Limb (tissue), 2 donors: ENCODE measurements at regions not wholly inside any gene's neighbourhood (a gene's known extent, or its start where the extent isn't known, plus 50 kb on each side); places are given as distances from the start of the nearest gene placed in this dataset.
"Not testable (repeated sequence)": the region's sequence is repeated elsewhere in the genome, so short reads cannot be mapped to it uniquely, and the experiment has no call there.

Experiments used
- DNase-seq, 2 donors: peaks; one replicate each; pipeline ENCODE4 v3.0.0-alpha.2; 2016; ENCODE audit errors: extremely low spot score in 2 of 2

DNA sequence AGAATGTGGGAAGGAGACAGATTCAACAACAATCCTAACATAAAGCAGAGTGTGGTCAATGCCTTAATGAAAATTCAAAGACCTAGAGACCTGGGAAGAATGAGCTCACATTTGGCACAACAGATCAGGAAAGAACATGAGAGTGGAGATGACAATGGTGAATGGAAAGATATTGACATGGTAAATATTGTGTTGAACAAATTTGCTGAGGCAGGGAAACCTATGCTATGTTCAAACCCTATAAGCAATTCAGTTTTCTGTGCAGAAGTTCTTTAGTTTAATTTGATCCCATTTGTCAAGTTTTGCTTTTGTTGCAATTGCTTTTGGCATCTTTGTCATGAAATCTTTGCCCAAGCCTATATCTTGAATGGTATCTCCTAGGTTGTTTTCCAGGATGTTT, 199.4 kb upstream of the LRRTM4 start:
- no peak for DNase-seq

DNA sequence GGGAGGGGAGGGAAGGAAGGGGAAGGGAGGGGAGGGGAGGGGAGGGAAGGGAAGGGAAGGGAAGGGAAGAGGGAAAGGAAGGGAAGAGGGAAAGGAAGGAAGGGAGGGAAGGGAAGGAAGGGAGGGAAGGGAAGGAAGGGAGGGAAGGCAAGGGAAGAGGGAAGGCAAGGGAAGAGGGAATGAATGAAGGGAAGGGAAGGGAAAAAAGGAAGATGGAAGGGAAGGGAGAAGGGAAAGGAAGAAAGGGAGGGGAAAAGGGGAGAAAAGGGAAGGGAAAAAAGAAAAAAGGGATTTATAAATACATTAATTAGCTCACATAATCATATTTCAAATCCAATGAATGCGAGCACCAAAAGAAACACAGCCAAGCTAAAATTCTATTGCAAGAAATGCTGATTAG, 202.9 kb upstream of the LRRTM4 start:
- no peak for DNase-seq

DNA sequence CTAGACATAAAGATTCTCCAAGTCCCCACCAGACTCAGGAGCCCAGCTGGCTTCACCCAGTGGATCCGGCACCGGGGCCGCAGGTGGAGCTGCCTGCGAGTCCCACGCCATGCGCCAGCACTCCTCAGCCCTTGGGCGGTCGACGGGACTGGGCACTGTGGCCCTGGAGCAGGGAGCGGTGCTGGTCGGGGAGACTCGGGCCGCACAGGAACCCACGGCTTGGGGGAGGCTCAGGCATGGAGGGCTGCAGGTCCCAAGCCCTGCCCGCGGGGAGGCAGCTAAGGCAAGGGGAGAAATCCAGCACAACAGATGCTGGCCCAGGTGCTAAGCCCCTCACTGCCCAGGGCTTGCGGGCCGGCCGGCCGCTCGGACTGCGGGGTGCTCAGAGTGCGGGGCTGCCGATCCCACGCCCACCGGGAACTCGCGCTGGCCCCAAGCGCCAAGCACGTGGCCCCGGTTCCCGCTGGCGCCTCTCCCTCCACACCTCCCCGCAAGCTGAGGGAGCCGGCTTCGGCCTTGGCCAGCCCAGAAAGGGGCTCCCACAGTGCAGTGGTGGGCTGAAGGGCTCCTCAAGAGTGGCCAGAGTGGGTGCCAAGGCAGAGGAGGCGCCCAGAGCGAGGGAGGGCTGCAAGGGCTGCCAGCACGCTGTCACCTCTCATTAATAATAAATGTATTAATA, 212.6 kb upstream of the LRRTM4 start:
- not testable (repeated sequence) for DNase-seq

DNA sequence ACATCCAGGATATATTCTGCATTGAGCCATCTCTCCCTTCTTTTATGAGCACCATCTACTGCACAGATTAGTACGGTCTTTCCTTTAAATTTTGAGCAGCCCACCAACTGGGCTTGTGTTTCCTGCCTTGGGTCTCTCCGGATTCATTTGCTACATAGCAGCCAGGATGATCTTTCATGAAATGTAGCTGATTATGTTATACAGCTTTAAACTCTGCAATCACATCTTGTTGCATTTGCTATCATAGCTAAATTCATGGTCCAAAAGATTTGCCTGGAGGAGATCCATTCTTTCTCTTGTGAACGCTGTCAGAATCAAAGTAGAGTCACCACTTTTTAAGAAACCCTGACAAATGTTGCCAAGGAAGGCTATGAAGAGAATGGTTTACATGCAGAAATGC, 215.1 kb upstream of the LRRTM4 start:
- DNase-seq, result no peak

DNA sequence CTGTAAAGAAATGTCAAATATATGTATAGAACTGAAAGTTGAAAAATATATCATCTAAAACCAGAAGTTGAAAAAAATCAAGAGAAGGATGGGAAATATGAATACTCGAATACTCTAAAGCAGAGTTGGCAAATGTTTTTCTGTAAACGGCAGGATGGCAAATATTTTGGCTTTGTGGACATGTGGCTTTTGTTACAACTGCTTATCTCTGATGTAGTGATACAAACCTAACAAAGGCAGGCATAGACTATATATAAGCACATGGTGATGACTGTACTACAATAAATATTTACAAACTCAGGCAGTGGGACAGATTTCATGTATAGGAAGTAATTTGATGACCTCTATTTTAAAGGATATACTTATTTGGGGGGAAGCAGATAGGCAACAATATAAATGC, 224.6 kb upstream of the LRRTM4 start:
- no peak for DNase-seq

DNA sequence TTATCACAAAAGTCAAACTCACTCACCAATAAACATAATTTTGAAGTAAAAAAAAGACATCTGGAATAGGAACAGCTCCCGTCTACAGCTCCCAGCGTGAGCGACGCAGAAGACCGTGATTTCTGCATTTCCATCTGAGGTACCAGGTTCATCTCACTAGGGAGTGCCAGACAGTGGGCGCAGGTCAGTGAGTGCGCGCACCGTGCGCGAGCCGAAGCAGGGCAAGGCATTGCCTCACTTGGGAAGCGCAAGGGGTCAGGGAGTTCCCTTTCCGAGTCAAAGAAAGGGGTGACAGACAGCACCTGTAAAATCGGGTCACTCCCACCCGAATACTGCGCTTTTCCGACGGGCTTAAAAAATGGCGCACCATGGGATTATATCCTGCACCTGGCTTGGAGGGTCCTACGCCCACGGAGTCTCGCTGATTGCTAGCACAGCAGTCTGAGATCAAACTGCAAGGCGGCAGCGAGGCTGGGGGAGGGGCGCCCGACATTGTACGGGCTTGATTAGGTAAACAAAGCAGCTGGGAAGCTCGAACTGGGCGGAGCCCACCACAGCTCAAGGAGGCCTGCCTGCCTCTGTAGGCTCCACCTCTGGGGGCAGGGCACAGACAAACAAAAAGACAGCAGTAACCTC, 231.7 kb upstream of the LRRTM4 start:
- DNase-seq, result not testable (repeated sequence)

DNA sequence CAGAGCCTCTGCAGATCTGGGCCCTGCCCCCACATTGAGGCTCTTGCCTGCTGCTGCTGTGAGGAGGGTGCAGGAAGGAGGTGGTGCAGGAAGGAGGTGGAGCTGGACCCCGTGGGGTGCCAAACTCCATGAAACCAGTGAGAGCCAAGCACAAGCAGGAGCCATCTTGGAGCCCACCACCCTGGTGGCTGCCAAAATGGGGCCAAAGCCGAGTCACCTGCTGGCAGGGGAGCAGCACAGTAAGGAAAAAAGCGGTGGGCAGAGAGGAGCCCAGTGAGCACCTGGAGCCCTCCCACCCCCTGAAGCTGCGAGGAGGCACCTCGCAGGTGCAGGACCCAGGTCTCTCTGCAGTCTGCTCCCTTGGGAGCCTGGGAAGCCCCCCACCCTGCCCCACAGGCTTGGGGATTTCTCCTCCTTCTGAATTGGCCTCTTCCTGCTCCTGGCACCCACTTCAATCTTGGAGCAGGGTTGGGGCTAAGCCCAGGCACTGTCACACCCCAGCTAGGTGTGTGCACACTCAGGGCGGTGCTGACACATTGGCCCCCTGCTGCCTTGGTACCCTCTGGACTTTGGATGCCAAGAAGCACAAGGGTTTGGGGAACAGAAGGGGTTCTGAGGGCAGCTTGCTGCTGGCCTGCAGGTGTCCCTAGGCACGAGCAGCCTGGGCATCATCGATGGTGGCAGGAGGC, 245.4 kb upstream of the LRRTM4 start:
- no peak for DNase-seq

DNA sequence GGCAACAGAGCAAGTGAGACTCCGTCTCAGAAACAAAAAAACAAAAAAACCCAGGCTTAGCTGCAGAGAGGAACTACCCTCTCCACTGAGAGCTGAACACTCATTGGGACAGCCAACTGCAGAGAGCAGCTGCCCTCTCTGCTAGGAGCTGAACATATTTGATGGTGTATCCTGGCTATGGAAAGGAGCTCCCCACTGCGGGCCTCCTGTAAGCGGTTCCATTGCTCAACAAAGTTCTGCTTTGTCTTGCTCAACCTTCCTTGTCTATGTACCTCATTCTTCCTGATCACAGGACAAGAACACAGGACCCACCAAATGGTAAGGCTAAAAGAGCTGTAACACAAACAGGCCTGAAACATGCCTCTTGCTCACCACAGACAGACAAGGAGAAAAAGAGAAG, 246.3 kb upstream of the LRRTM4 start:
- no peak for DNase-seq

DNA sequence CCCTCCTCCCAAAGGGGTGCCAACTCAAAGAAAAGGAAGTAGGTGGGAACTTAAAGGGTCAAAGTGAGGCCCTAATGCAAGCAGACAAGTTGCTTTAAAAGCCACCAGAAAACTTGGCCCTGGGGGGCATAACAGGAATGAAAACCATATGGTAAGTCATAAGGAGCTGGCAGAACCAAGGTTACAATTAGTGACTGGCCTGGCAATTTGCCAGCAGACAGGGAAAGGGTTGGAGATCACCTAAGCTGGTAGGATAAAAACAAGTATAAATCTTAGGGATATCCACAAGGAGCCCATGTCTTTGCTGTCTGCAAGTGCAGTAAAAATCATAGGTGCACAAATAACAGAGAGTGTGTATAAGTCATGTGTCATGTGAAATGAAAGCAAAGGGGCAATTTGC, 256.7 kb upstream of the LRRTM4 start:
- no peak for DNase-seq

DNA sequence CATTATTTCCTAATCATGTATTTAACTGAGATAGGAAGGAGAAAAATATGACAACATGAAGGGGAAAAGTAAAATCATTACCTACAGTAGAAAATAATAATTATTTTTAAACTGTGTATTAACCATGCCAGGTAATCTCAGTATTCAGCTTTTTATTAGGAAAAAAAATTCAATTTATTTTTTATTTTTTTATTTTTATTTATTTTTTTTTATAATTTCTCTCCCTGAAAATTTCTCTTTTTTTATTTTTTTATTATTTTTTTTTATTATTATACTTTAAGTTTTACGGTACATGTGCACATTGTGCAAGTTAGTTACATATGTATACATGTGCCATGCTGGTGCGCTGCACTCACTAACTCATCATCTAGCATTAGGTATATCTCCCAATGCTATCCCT, 271.3 kb upstream of the LRRTM4 start:
- DNase-seq, result not testable (repeated sequence)

DNA sequence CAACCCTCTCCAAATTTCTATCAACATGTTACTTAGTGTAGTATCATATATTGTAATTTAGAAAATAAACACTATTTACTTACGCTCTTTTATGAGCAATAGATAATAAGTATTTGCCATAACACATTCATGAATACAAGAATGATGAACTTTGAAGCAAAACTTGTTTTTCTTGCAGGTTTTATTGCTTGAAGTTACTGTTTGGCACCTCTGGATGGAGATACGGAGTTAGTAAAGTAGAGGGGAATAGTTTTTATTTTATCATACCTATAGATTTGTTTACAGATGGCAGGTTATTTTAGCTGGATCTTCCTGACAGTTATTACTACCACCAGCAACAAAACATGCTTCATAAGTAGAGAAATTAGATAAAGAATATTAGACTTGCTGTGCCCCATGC, 274.2 kb upstream of the LRRTM4 start:
- DNase-seq, result no peak

DNA sequence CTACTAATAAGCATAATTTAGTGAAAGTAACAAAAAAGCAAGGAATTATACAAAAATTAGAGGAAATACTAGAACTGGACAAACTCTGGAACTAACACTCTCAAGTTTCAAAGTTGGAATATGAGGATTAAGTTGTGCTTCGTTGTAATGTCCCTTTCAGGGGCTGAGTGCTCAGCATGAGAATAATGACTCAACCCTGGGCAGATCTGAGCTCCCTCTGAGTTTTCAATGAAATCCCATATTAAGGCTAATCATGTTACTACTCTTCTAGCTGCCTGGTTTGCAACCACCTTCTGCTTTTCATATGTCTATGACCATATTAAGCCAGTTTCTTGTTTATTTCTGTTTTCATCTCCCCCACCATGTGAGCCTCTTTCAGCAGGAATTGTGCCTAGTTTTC, 274.9 kb upstream of the LRRTM4 start:
- DNase-seq, result no peak

DNA sequence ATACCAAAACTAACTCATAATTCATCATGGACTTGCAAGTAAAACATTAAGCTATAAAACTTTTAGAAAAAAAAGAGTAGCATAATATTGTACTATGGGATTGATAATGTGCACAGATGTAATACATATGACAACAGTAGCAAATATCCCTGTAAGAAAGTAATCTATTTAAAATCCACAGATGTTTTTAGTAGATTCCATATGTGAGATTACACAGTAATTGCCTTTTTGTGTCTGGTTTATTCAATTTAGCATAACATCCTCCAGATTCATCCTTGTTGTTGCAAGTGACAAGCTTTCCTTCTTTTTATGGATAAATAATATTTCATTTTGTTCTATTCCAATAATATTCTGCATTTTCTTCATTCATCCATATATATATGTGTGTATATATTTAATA, 278.2 kb upstream of the LRRTM4 start:
- DNase-seq, result no peak

DNA sequence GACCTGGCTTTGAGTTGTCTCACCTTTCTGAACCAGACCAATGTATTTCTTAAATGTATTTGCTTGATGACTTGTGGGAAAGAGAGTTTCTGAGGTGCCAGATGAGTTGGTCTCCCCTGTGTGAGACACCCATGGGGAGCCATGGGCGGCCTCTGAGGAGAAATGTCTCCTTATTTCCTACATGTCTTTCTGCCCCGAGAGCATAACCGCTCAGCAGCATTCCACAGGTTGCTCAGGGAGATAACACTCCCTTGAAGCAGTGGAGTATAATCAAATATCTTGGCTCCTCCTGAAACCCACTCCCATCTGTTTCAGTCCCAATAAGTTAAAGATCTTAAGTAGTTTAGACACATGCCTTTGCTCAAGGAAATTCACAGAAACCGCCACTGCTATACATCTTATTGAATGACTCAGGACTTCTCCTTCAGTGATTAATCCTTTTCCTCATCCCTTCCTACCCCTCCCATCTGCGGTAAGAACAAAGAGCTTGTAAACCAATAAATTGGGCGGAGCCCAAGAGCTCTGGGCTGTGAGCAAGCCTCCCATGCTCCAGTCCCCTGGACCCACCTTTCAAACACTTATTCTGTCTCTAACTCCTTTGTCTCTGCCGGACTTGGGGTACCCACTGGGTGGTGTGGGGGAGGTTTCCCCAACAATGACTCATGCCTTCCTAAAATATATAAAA, 285.5 kb upstream of the LRRTM4 start:
- DNase-seq, result no peak

DNA sequence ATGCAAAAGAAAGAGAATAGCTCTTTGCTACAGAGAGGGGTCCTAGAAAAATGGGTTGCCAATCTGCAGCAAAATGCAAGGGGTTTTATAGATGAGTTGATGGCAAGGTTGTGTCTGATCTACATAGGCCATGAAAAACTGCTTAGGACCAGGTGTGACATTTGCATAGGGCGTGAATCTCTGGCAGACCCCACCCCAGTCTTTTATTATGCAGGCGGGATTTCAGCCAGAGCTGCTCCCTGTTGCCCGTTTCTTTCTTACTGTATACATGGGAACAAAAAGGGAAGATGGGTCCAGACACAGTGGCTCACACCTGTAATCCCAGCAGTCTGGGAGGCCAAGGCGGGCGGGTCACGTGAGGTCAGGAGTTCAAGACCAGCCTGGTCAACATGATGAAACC, 286.4 kb upstream of the LRRTM4 start:
- no peak for DNase-seq

DNA sequence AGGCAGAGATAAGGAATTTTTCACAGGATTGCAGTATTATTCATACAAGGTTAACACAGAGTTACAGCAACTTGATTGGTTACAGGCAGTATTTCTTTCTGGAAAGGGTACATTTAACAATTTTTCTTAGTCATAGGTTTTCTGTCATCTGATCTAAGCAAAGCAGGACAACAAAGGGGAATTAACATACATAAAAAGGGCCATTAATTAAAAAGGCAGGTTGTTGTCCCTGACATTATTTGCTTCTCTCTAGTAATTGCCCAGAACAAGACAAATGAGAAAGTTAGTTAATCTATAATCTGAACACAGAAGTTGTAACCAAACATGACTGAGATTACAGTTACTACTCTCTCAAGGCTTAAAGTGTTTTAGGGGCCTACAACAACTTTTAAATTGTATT, 291.4 kb upstream of the LRRTM4 start:
- DNase-seq, result no peak

DNA sequence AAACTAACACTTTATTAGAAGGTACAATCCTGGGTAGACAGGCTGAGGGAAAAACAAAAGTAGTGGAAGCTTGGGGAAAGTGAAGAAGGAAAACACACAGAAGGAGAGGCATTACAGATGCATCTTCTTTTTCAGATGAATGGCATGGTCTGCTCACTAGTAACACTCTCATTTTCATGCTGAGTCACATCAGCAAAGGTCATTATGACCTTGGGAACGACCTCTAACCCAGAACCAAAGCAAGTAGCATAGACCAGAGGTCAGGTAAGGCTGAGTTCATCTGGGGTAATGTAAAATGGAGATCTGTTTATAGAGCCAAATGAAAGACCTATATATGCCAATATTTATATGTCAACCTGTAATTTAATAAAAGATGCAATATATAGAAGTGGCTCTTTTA, 294.4 kb upstream of the LRRTM4 start:
- no peak for DNase-seq

DNA sequence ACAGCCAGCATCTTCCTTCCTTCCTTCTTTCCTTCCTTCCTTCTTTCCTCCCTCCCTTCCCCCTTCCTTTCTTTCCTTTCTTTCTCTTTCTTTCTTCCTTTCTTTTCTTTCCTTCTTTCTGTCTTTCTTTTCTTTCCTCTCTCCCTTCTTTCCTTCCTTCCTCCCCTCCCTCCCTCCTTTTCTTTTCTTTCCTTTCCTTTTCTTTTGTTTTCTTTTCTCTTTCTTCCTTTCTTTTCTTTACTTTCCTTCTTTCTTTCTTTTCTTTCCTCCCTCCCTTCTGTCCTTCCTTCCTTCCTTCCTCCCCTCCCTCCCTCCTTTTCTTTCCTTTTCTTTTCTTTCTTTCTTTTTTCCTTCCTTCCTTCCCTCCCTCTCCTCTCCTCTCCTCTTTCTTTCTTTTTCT, 296.0 kb upstream of the LRRTM4 start:
- no peak for DNase-seq

DNA sequence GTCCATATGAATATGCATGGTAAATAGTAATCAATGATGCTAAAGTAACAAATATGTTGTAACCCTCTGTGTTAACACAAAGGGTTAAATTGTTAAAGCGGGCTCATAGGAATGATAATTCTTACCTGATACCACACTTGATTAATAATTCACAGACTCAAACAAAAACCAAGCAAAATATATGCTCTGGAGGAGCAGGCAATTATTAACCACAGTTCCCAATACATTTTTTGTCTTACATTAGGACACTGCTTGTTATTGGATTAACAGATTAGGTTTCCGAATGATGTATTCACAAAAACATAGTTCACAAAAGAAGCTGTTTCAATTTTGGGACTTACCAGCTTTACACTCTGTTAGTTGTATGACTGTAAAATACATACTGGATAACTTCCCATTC, 300.9 kb upstream of the LRRTM4 start:
- DNase-seq, result no peak

DNA sequence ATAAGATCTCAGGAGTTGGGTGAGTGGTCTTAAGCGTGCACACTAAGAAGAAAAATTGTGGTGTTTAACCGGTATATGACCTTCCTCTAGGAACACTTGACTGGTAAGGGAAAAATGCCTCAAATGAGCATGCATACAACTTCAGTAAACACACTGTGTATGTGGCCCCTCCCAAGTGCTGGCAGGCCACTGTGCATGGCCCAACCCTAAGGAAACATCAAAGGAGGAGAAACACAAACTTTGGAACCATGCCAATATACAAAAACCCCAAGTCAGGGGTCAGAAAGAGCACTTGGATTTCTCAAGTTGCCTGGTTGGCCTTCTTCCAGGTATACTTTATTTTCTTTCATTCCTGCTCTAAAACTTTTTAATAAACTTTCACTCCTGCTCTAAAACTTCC, 308.9 kb upstream of the LRRTM4 start:
- DNase-seq, result no peak

DNA sequence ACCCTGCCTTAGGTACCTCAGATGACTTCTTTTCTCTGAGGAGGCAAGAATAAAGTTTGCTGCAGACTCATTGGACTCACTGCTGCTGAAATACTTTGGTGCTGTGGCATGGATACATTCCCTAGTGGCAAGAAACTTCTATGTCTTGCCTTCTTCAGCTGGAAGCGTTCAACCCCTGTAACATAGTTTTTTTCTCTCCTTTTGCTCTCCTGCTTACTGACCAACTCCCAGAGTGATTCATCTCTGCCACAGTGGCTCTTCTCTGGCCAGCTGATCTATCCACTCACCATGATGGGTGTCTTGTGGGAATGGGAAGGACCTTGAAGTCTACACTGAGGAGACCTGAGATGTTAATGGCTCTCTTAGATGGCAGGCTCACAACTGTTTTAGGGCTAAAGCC, 309.3 kb upstream of the LRRTM4 start:
- DNase-seq, result no peak

DNA sequence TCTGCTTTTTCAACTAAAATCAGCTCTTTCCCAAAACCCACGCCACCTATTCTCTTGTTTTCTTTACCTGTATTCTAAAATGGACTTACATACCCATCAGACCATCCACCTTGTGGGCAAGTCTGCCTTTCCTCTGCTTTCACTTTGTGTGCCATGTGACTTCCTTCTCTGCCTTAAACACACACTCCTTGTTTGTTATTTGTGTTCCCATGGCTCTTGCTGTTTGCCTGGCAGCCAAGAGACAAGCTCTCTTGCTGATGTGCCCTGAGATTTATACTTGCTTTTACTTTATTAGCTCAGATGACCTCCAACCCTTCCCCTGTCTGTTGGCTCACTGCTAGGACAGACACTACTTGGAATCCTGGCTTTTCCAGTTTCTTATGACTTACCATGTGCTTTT, 309.7 kb upstream of the LRRTM4 start:
- DNase-seq, result no peak
